CD4-positive, alpha-beta memory T cell (primary cell): ENCODE measurements at regions not wholly inside any gene's neighbourhood (a gene's known extent, or its start where the extent isn't known, plus 50 kb on each side); places are given as distances from the start of the nearest gene placed in this dataset.
"Not testable (repeated sequence)": the region's sequence is repeated elsewhere in the genome, so short reads cannot be mapped to it uniquely, and the experiment has no call there.

Experiments used
- CTCF ChIA-PET: fragments of 350-600 bp; sonication (Branson Sonifier 250); formaldehyde crosslinking; loops from one replicate; lab custom pipeline; 2021; ENCODE audit warnings: inconsistent platforms; ENCODE audit not compliant: partially characterized antibody; lab: Charles Lee
- POLR2A ChIA-PET: fragments of 350-600 bp; sonication (Branson Sonifier 250); formaldehyde crosslinking; loops from one replicate; lab custom pipeline; 2021; ENCODE audit not compliant: partially characterized antibody; lab: Charles Lee
- DNase-seq, 5 donors: peaks; one replicate each; pipeline versions ENCODE4 v3.0.0 to v3.0.0-alpha.2; 2020 to 2022; ENCODE audit warnings: mixed read lengths in 1 of 5
- H3K27ac ChIP-seq: one replicate; pipeline ENCODE4 v1.7.0; 2013; ENCODE audit warnings: low read depth, low read length
- H3K27me3 ChIP-seq: 2 replicates; pipeline ENCODE4 v1.7.0; 2013; ENCODE audit warnings: mild to moderate bottlenecking, low read length, moderate library complexity; ENCODE audit not compliant: insufficient read depth
- H3K36me3 ChIP-seq: 2 replicates; pipeline ENCODE4 v1.7.0; 2013; ENCODE audit warnings: mild to moderate bottlenecking, low read length, moderate library complexity; ENCODE audit not compliant: insufficient read depth
- H3K4me1 ChIP-seq: 2 replicates; pipeline ENCODE4 v1.7.0; 2013; ENCODE audit warnings: mild to moderate bottlenecking, low read length, moderate library complexity; ENCODE audit not compliant: insufficient read depth
- H3K4me3 ChIP-seq, 2 donors: one replicate each; pipeline ENCODE4 v1.7.0; 2013; ENCODE audit warnings: low read length in 2 of 2, mild to moderate bottlenecking in 1 of 2
- H3K9me3 ChIP-seq, 2 donors: one replicate each; pipeline ENCODE4 v1.7.0; 2013; ENCODE audit warnings: low read length in 2 of 2, control low read depth in 1 of 2; ENCODE audit not compliant: control insufficient read depth in 1 of 2
- H3K27ac Mint-ChIP-seq, 7 donors: one replicate each; pipeline ENCODE4 v1.8.0; 2020 to 2021; ENCODE audit warnings: mixed read lengths in 7 of 7, mild to moderate bottlenecking in 6 of 7, inconsistent platforms in 3 of 7, moderate library complexity in 3 of 7
- H3K27me3 Mint-ChIP-seq, 2 donors: one replicate each; pipeline ENCODE4 v1.8.0; 2020 to 2021; ENCODE audit warnings: mixed read lengths in 2 of 2
- H3K36me3 Mint-ChIP-seq, 2 donors: one replicate each; pipeline ENCODE4 v1.8.0; 2020 to 2021; ENCODE audit warnings: mixed read lengths in 2 of 2, inconsistent platforms in 1 of 2, mild to moderate bottlenecking in 1 of 2
- H3K4me1 Mint-ChIP-seq, 4 donors: one replicate each; pipeline ENCODE4 v1.8.0; 2020 to 2021; ENCODE audit warnings: mixed read lengths in 4 of 4, mild to moderate bottlenecking in 1 of 4
- H3K4me3 Mint-ChIP-seq, 8 donors: one replicate each; pipeline ENCODE4 v1.8.0; 2020 to 2021; ENCODE audit warnings: mixed read lengths in 8 of 8, mild to moderate bottlenecking in 7 of 8, moderate library complexity in 6 of 8, inconsistent platforms in 3 of 8
- H3K9me3 Mint-ChIP-seq, 8 donors: one replicate each; pipeline ENCODE4 v1.8.0; 2020 to 2021; ENCODE audit warnings: mixed read lengths in 8 of 8, mild to moderate bottlenecking in 5 of 8, inconsistent platforms in 3 of 8, moderate library complexity in 1 of 8
- intact Hi-C: fragments of 100-400 bp; cut with micrococcal nuclease; formaldehyde crosslinking; loops from one replicate; pipeline ENCODE4 v1.15.1; 2023

DNA sequence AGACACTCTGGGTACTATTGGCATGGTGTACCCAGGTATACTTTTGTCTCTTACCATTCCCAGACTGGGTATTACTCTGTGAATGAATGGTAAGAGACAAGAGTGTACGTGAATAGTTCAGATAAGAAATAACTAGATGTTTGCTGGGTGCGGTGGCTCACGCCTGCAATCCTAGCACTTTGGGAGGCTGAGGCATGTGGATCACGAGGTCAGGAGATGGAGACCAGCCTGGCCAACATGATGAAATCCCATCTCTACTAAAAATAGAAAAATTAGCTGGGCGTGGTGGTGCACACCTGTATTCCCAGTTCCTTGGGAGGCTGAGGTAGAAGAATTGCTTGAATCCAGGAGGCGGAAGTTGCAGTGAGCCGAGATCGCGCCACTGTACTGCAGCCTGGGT, 75.8 kb upstream of the VKORC1L1 start:
- H3K36me3 ChIP-seq, H3K9me3 Mint-ChIP-seq, H3K4me1 ChIP-seq, H3K27me3 ChIP-seq, DNase-seq, H3K4me3 ChIP-seq, H3K27ac ChIP-seq, CTCF ChIA-PET, H3K9me3 ChIP-seq, H3K27ac Mint-ChIP-seq, H3K27me3 Mint-ChIP-seq, intact Hi-C loops, H3K36me3 Mint-ChIP-seq, H3K4me3 Mint-ChIP-seq: not testable (repeated sequence)
- POLR2A ChIA-PET, result interaction anchor here (0.6 kb wide), 1 partner anchor 1127 kb away, joined by 3 read pairs; no protein-coding TSS in a partner anchor
- peaks cover 7 to 20% (median 9%) of the 10 kb centered on the region in 4 donors for H3K4me1 Mint-ChIP-seq

DNA sequence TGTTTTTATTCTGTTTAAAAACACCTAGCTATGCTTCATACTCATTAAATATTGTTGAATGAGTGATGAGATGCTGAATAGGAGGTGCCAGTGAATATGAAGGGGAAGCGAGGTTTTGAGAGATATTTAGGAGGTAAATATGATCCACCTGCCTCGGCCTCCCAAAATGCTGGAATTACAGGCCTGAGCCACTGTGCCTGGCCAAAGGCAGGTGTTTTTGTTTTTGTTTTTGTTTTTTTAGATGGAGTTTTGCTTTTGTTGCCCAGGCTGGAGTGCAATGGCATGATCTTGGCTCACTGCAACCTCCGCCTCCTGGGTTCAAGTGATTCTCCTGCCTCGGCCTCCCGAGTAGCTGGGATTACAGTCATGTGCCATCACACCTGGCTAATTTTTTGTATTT, 75.3 kb upstream of the VKORC1L1 start:
- CTCF ChIA-PET, H3K4me3 ChIP-seq, intact Hi-C loops, H3K9me3 ChIP-seq, H3K9me3 Mint-ChIP-seq, H3K27me3 ChIP-seq, H3K36me3 ChIP-seq, H3K4me1 ChIP-seq, H3K27ac ChIP-seq, H3K27ac Mint-ChIP-seq, DNase-seq, H3K4me3 Mint-ChIP-seq, H3K27me3 Mint-ChIP-seq, H3K36me3 Mint-ChIP-seq: not testable (repeated sequence)
- POLR2A ChIA-PET, result interaction anchor here (0.6 kb wide), 1 partner anchor 1128 kb away, joined by 3 read pairs; no protein-coding TSS in a partner anchor
- H3K4me1 Mint-ChIP-seq, result peaks cover 7 to 20% (median 9%) of the 10 kb centered on the region in 4 donors

DNA sequence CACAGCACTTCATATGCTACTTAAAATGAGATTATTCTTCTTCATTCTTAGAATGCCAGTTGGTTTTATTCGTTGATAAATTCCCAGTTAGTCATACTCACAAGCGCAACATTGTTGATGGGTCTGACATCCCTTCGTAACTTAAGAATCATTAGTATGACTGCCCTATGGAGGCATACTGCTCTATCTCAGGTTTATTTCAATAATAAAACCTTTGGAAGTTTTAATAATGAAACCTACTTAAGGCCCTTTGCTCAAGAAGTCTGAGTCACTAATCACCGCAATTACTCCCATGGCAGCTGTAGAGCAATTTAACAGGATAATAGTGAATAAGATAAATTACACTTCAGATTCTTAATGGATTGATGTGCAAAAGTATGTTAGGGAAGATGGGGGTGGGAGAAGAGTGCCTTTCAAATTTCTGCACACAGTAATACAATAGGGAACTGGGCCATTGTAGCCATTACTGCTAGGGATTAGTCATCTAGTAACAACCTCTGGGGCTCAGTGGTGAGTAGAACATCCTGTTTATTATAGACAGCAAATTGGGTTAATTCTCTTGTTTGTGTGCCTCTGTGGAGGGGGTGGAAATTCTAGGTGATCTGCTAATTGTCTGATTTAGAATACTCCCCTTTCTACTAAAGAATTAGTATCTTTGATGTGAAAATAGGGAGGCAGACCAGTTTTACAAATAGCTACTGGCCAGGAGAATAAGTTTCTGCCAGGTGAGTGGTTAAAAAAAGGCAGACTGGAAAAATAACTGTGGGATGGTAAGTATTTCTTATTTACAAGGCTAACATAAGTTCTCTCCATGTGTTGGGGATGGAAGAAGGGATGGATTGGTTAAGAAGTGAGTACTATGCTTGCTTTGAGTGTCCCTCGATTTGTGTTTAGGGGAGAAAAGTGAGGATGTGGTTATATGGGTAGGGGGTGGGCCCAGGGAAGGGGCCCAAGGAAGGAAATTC, 74.5 kb upstream of the VKORC1L1 start:
- intact Hi-C loops, result no loop called here
- Histone ChIP-seq H3K9me3 (no peaks in the 10 kb centered on the region), H3K36me3 (no peaks in the 10 kb centered on the region), H3K4me1 (peaks cover 7% of the 10 kb centered on the region), H3K4me3 (no peak overlapping the region), H3K27me3 (no peaks in the 10 kb centered on the region), H3K27ac (no peak overlapping the region)
- no peaks in the 10 kb centered on the region for H3K36me3 Mint-ChIP-seq
- H3K4me1 Mint-ChIP-seq, result peaks cover 7 to 20% (median 9%) of the 10 kb centered on the region in 4 donors
- CTCF ChIA-PET, result no interaction called here
- H3K4me3 Mint-ChIP-seq, result peak overlapping the region in 6 of 8 donors; percentile 5 to 50 (median 27)
- POLR2A ChIA-PET, result no interaction called here
- peak overlapping the region in 6 of 7 donors; percentile 1 to 90 (median 64) for H3K27ac Mint-ChIP-seq
- H3K27me3 Mint-ChIP-seq, result no peaks in the 10 kb centered on the region
- peak; percentile 4 to 44 (median 19) for DNase-seq
- H3K9me3 Mint-ChIP-seq, result no peaks in the 10 kb centered on the region

- peak overlapping the region in 3 of 7 donors; percentile 32 to 60 (median 51) for H3K27ac Mint-ChIP-seq
These were observed 72.7 kb upstream of the VKORC1L1 start for GRCh38 chr7:65800191-65800590.

GRCh38 chr7:65800890-65801341, 72.0 kb upstream of the VKORC1L1 start:
- Mint-ChIP-seq H3K4me3 (no peak overlapping the region), H3K27me3 (no peaks in the 10 kb centered on the region), H3K27ac (no peak overlapping the region), H3K4me1 (peaks cover 7 to 20% (median 9%) of the 10 kb centered on the region in 4 donors), H3K9me3 (no peaks in the 10 kb centered on the region), H3K36me3 (peaks cover 0 to 4% of the 10 kb centered on the region in 2 donors)
- Histone ChIP-seq H3K4me3 (no peak overlapping the region), H3K27ac (no peak overlapping the region), H3K4me1 (peaks cover 7% of the 10 kb centered on the region), H3K36me3 (no peaks in the 10 kb centered on the region), H3K27me3 (no peaks in the 10 kb centered on the region), H3K9me3 (no peaks in the 10 kb centered on the region)
- no peak for DNase-seq
- CTCF ChIA-PET, result no interaction called here
- intact Hi-C loops, result no loop called here
- POLR2A ChIA-PET, result no interaction called here

More at GRCh38 chr7:65800191-65800590, 72.7 kb upstream of the VKORC1L1 start:
- intact Hi-C loops, H3K4me1 ChIP-seq, H3K36me3 Mint-ChIP-seq, CTCF ChIA-PET, H3K9me3 ChIP-seq, H3K4me3 ChIP-seq, H3K27ac ChIP-seq, H3K36me3 ChIP-seq, POLR2A ChIA-PET, H3K4me3 Mint-ChIP-seq, DNase-seq, H3K27me3 ChIP-seq, H3K27me3 Mint-ChIP-seq, H3K9me3 Mint-ChIP-seq: not testable (repeated sequence)
- H3K4me1 Mint-ChIP-seq, result peaks cover 7 to 20% (median 9%) of the 10 kb centered on the region in 4 donors

DNA sequence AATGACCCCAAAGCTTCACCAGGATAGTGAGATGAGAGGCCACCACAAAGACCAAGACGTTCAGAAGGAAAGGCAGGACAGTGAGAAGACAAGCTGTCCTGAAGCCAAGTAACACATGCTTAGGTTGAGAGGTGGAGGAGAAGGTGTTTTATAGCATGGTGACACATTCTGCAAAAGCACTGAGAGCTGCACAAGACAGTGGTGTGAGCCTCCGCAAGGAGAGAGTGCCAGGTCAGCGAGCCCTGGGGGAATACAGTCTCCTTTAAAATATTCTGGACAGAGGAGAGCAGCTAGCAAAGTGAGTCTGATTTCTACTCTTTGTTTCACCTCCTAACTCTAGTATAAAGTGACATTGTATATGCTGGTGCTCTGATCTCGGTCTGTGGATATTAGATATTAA, 68.0 kb upstream of the VKORC1L1 start:
- H3K9me3 ChIP-seq, result no peaks in the 10 kb centered on the region
- H3K27me3 ChIP-seq, result no peaks in the 10 kb centered on the region
- Mint-ChIP-seq H3K4me1 (peaks cover 0 to 3% (median 0%) of the 10 kb centered on the region in 4 donors), H3K27ac (no peak overlapping the region), H3K27me3 (no peaks in the 10 kb centered on the region), H3K9me3 (peaks cover 0 to 3% (median 0%) of the 10 kb centered on the region in 8 donors), H3K36me3 (peaks cover 0 to 8% of the 10 kb centered on the region in 2 donors), H3K4me3 (no peak overlapping the region)
- no peak overlapping the region for H3K27ac ChIP-seq
- H3K4me1 ChIP-seq, result no peaks in the 10 kb centered on the region
- ChIA-PET CTCF (no interaction called here), POLR2A (no interaction called here)
- intact Hi-C loops, result no loop called here
- no peaks in the 10 kb centered on the region for H3K36me3 ChIP-seq
- H3K4me3 ChIP-seq, result no peak overlapping the region
- no peak for DNase-seq

DNA sequence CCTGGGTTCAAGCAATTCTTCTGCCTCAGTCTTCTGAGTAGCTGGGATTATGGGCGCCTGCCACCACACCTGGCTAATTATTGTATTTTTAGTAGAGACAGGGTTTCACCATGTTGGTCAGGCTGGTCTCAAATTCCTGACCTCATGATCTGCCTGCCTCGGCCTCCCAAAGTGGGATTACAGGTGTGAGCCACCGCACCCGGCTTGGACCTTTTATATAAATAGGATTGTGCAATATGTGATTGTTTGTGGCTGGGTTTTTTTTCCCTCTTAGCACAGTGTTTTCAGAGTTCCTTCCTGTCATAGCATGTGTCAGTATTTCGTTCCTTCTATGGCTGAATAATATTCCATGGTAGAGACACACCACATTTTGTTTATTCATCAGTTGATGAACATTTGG, 65.8 kb upstream of the VKORC1L1 start:
- intact Hi-C loops, H3K36me3 ChIP-seq, H3K4me1 Mint-ChIP-seq, H3K4me3 ChIP-seq, H3K4me3 Mint-ChIP-seq, POLR2A ChIA-PET, H3K27me3 ChIP-seq, H3K9me3 Mint-ChIP-seq, DNase-seq, H3K27ac Mint-ChIP-seq, H3K27ac ChIP-seq, H3K4me1 ChIP-seq, CTCF ChIA-PET, H3K27me3 Mint-ChIP-seq, H3K9me3 ChIP-seq, H3K36me3 Mint-ChIP-seq: not testable (repeated sequence)
